B cell (primary cell): ENCODE measurements at regions not wholly inside any gene's neighbourhood (a gene's known extent, or its start where the extent isn't known, plus 50 kb on each side); places are given as distances from the start of the nearest gene placed in this dataset.

Experiments
- ATAC-seq: fragments of 200-7000 bp; cut with Tn5 transposase; one replicate; pipeline ENCODE4 v1.10.0; 2021; ENCODE audit warnings: low read depth, mild to moderate bottlenecking, moderate number of reproducible peaks, moderate library complexity
- CTCF ChIA-PET: fragments of 350-600 bp; sonication (Branson Sonifier 250); formaldehyde crosslinking; loops from one replicate; lab custom pipeline; 2021; ENCODE audit warnings: antibody characterized with exemption, inconsistent platforms; lab: Charles Lee
- POLR2A ChIA-PET: fragments of 350-600 bp; sonication (Branson Sonifier 250); formaldehyde crosslinking; loops from one replicate; lab custom pipeline; 2021; ENCODE audit warnings: antibody characterized with exemption; lab: Charles Lee
- DNase-seq: peaks from one replicate; pipeline ENCODE4 v3.0.0; 2013
- H2AFZ ChIP-seq: 2 replicates; pipeline ENCODE4 v1.6.1; 2012; ENCODE audit warnings: mild to moderate bottlenecking, low read depth, low read length; ENCODE audit not compliant: insufficient read depth, poor library complexity, severe bottlenecking
- H3K27ac ChIP-seq, 2 donors: 1 replicate in 1 of 2; 2 replicates in 1 of 2; pipeline ENCODE4 v1.5.1; 2012 to 2013; ENCODE audit warnings: low read length in 2 of 2, mild to moderate bottlenecking in 2 of 2, moderate library complexity in 1 of 2
- H3K27me3 ChIP-seq, 4 experiments: fragments of 200-600 bp in 1 of 4; sonication (generic) in 1 of 4; replicated peaks in 1 of 4; 1 replicate in 2 of 4; 2 replicates in 2 of 4; pipeline versions ENCODE4 v1.6.1 to v1.7.0; 2013 to 2016; ENCODE audit warnings: low read length in 3 of 4, mild to moderate bottlenecking in 2 of 4, mixed read lengths in 1 of 4, moderate library complexity in 1 of 4; ENCODE audit not compliant: insufficient read depth in 4 of 4, control insufficient read depth in 3 of 4; ENCODE audit errors: control extremely low read depth in 1 of 4
- H3K36me3 ChIP-seq, 2 experiments: replicated peaks in 1 of 2; 1 replicate in 1 of 2; 2 replicates in 1 of 2; pipeline versions ENCODE4 v1.6.1 to v1.7.1; 2013; ENCODE audit warnings: low read length in 1 of 2; ENCODE audit not compliant: insufficient read depth in 2 of 2, control insufficient read depth in 1 of 2; ENCODE audit errors: control extremely low read depth in 1 of 2, extremely low read depth in 1 of 2
- H3K4me1 ChIP-seq, 2 donors: fragments of 200-600 bp in 1 of 2; sonication (generic) in 1 of 2; 1 replicate in 1 of 2; 2 replicates in 1 of 2; pipeline versions ENCODE4 v1.5.1 to v1.6.1; 2013 to 2017; ENCODE audit warnings: low read length in 2 of 2; ENCODE audit not compliant: control insufficient read depth in 2 of 2, insufficient read depth in 2 of 2
- H3K4me2 ChIP-seq: replicated peaks from 2 replicates; pipeline ENCODE3; 2012; ENCODE audit warnings: mild to moderate bottlenecking, low read depth, low read length; ENCODE audit not compliant: poor library complexity, severe bottlenecking
- H3K4me3 ChIP-seq, 5 experiments: fragments of 200-600 bp in 1 of 5; sonication (generic) in 1 of 5; 1 replicate in 3 of 5; 2 replicates in 2 of 5; pipeline versions ENCODE4 v1.5.1 to v1.7.0; 2011 to 2016; ENCODE audit warnings: low read length in 4 of 5, mild to moderate bottlenecking in 4 of 5, low read depth in 2 of 5, control low read depth in 1 of 5, moderate library complexity in 1 of 5; ENCODE audit not compliant: insufficient read depth in 1 of 5; ENCODE audit errors: control extremely low read depth in 1 of 5, extremely low read depth in 1 of 5
- H3K79me2 ChIP-seq: fragments of 200-600 bp; sonication (generic); one replicate; pipeline ENCODE4 v1.6.0; 2016; ENCODE audit warnings: low read length; ENCODE audit not compliant: control insufficient read depth, insufficient read depth
- H3K9ac ChIP-seq: fragments of 200-600 bp; sonication (generic); 2 replicates; pipeline ENCODE4 v1.6.1; 2017; ENCODE audit warnings: mild to moderate bottlenecking, low read length, moderate library complexity
- H3K9me3 ChIP-seq, 3 donors: one replicate each; pipeline versions ENCODE4 v1.6.1 to v1.7.1; 2013; ENCODE audit warnings: low read length in 2 of 3; ENCODE audit not compliant: control insufficient read depth in 2 of 3, insufficient read depth in 1 of 3; ENCODE audit errors: control extremely low read depth in 1 of 3
- H4K20me1 ChIP-seq: 2 replicates; pipeline ENCODE4 v1.6.0; 2012; ENCODE audit warnings: mild to moderate bottlenecking, low read length; ENCODE audit not compliant: insufficient read depth, control insufficient read depth, poor library complexity, severe bottlenecking
- H3K27ac Mint-ChIP-seq: one replicate; pipeline ENCODE4 v1.8.0; 2021; ENCODE audit warnings: mixed read lengths
- H3K27me3 Mint-ChIP-seq: one replicate; pipeline ENCODE4 v1.8.0; 2021; ENCODE audit warnings: mixed read lengths
- H3K4me1 Mint-ChIP-seq: one replicate; pipeline ENCODE4 v1.8.0; 2021; ENCODE audit warnings: mixed read lengths
- H3K4me3 Mint-ChIP-seq: one replicate; pipeline ENCODE4 v1.8.0; 2021; ENCODE audit warnings: mixed read lengths
- H3K9me3 Mint-ChIP-seq: one replicate; pipeline ENCODE4 v1.8.0; 2022; ENCODE audit warnings: mixed read lengths; ENCODE audit not compliant: insufficient read depth
- EZH2 ChIP-seq: IDR thresholded peaks from 2 replicates; pipeline ENCODE4 v1.6.1; 2012; ENCODE audit warnings: borderline replicate concordance, low read depth, mild to moderate bottlenecking, moderate library complexity, low read length; ENCODE audit not compliant: insufficient read depth, poor library complexity, severe bottlenecking
- WGBS: methylation state at CpG from one replicate; pipeline ENCODE4 v1.1.5; 2013; ENCODE audit warnings: missing lambda C conversion rate; ENCODE audit not compliant: insufficient coverage; 5-methylcytosine and 5-hydroxymethylcytosine counted together
- intact Hi-C: fragments of 100-400 bp; cut with micrococcal nuclease; formaldehyde crosslinking; loops from one replicate; pipeline ENCODE4 v1.10.0; 2022
- TF ChIP-seq, protein P1 (sequence below): fragments of 200-600 bp; IDR thresholded peaks from one replicate; pipeline ENCODE4 v1.8.0; 2022; ENCODE audit warnings: antibody characterized with exemption, mild to moderate bottlenecking

- H2AFZ ChIP-seq: no peak overlapping the region
- no peaks in the 10 kb centered on the region for H4K20me1 ChIP-seq
- no peak overlapping the region for H3K4me2 ChIP-seq
- Mint-ChIP-seq H3K27me3 (peaks cover 37% of the 10 kb centered on the region), H3K9me3 (peaks cover 5% of the 10 kb centered on the region), H3K4me3 (no peak overlapping the region), H3K27ac (no peak overlapping the region), H3K4me1 (no peaks in the 10 kb centered on the region)
- H3K79me2 ChIP-seq: no peaks in the 10 kb centered on the region
- TF ChIP-seq EZH2: no peak
- TF ChIP-seq, protein P1, sequence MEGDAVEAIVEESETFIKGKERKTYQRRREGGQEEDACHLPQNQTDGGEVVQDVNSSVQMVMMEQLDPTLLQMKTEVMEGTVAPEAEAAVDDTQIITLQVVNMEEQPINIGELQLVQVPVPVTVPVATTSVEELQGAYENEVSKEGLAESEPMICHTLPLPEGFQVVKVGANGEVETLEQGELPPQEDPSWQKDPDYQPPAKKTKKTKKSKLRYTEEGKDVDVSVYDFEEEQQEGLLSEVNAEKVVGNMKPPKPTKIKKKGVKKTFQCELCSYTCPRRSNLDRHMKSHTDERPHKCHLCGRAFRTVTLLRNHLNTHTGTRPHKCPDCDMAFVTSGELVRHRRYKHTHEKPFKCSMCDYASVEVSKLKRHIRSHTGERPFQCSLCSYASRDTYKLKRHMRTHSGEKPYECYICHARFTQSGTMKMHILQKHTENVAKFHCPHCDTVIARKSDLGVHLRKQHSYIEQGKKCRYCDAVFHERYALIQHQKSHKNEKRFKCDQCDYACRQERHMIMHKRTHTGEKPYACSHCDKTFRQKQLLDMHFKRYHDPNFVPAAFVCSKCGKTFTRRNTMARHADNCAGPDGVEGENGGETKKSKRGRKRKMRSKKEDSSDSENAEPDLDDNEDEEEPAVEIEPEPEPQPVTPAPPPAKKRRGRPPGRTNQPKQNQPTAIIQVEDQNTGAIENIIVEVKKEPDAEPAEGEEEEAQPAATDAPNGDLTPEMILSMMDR: no peak
- intact Hi-C loops: no loop called here
- H3K4me3 ChIP-seq: no peak overlapping the region
- no peaks in the 10 kb centered on the region for H3K4me1 ChIP-seq
- ChIA-PET POLR2A (no interaction called here), CTCF (no interaction called here)
- H3K9me3 ChIP-seq: no peaks in the 10 kb centered on the region
- H3K27ac ChIP-seq: no peak overlapping the region
- ATAC-seq (no peak), DNase-seq (no peak)
- no peaks in the 10 kb centered on the region for H3K36me3 ChIP-seq
- H3K27me3 ChIP-seq: peaks cover 0 to 17% (median 1%) of the 10 kb centered on the region in 4 experiments
- no peak overlapping the region for H3K9ac ChIP-seq
Measured at GRCh38 chr15:69511015-69511414, 58.4 kb downstream of the RPLP1 start.

DNA sequence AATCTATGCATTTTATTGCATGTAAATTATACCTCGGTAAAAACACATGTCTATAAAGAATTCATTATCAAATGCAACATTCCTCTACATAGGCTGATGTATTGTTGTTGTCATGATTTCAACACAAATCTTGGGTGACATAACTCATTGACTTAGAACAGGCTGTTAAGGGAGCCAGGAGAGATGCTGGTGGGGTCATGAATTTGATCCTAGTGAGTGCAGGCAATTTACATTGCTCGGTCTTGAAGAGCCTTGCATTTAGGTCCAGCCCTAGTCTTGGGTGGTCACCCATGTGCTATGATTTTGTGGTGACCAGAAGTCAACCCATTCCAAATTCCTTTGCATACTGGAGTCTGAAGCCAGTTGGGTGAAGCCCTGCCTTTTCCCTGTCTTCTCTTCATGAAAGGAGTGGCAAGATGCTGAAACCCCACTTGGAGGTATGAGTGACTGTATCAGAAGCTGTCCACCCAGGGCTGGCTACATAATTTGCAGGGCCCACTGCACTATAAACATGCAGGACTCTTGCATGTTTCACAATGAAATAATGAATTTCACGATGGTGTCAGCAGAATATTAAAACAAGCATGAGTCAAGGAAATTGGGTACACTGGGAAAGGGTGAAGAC is 59.2 kb downstream of the RPLP1 start:
- ATAC-seq (no peak), DNase-seq (no peak)
- ChIA-PET CTCF (no interaction called here), POLR2A (no interaction called here)
- TF ChIP-seq, protein P1: no peak
- TF ChIP-seq EZH2: no peak
- Histone ChIP-seq H4K20me1 (no peaks in the 10 kb centered on the region), H3K27ac (no peak overlapping the region), H3K9me3 (no peaks in the 10 kb centered on the region), H3K36me3 (no peaks in the 10 kb centered on the region), H2AFZ (no peak overlapping the region), H3K4me1 (no peaks in the 10 kb centered on the region), H3K79me2 (no peaks in the 10 kb centered on the region), H3K27me3 (peaks cover 0 to 17% (median under 1%) of the 10 kb centered on the region in 4 experiments), H3K4me3 (no peak overlapping the region), H3K4me2 (no peak overlapping the region), H3K9ac (no peak overlapping the region)
- Mint-ChIP-seq H3K27me3 (peaks cover 37% of the 10 kb centered on the region), H3K9me3 (peaks cover 5% of the 10 kb centered on the region), H3K4me1 (no peaks in the 10 kb centered on the region), H3K27ac (no peak overlapping the region), H3K4me3 (no peak overlapping the region)
- intact Hi-C loops: no loop called here
- 100% methylated on average over 1 of the region's 3 CpGs for WGBS
